ENCODE measurements at regions not wholly inside any gene's neighbourhood (a gene's known extent, or its start where the extent isn't known, plus 50 kb on each side); places are given as distances from the start of the nearest gene placed in this dataset.

- no peak for DNase-seq (ENCODE audit: low read depth, low spot score)
These were observed 656.2 kb upstream of the CHAC2 start for GRCh38 chr2:53111406-53111805.

- no peak for DNase-seq (ENCODE audit: low read depth, low spot score)
These were observed 656.6 kb upstream of the CHAC2 start for GRCh38 chr2:53111004-53111403.

- no peak for DNase-seq (ENCODE audit: low read depth, low spot score)
These were observed 659.4 kb upstream of the CHAC2 start for GRCh38 chr2:53108246-53108645.

GRCh38 chr2:53104263-53104662, 663.3 kb upstream of the CHAC2 start:
- DNase-seq (ENCODE audit: low read depth, low spot score) = no peak

GRCh38 chr2:53103679-53104078, 663.9 kb upstream of the CHAC2 start:
- DNase-seq (ENCODE audit: low read depth, low spot score) = no peak

- no peak for DNase-seq (ENCODE audit: low read depth, low spot score)
These were observed 668.9 kb upstream of the CHAC2 start for GRCh38 chr2:53098696-53099078.

- no peak for DNase-seq (ENCODE audit: low read depth, low spot score)
These were observed 671.3 kb upstream of the CHAC2 start for GRCh38 chr2:53096351-53096750.

GRCh38 chr2:53095664-53096063, 671.9 kb upstream of the CHAC2 start:
- DNase-seq (ENCODE audit: low read depth, low spot score) = no peak

GRCh38 chr2:53095227-53095626, 672.4 kb upstream of the CHAC2 start:
- no peak for DNase-seq (ENCODE audit: low read depth, low spot score)

- DNase-seq (ENCODE audit: low read depth, low spot score) = no peak
These were observed 674.2 kb upstream of the CHAC2 start for GRCh38 chr2:53093355-53093754.

GRCh38 chr2:53091183-53091582, 676.4 kb upstream of the CHAC2 start:
- no peak for DNase-seq (ENCODE audit: low read depth, low spot score)

GRCh38 chr2:53087874-53088461, 679.6 kb upstream of the CHAC2 start:
- DNase-seq (ENCODE audit: low read depth, low spot score) = no peak

- no peak for DNase-seq (ENCODE audit: low read depth, low spot score)
These were observed 680.2 kb upstream of the CHAC2 start for GRCh38 chr2:53087262-53087873.

GRCh38 chr2:53077413-53077812, 690.2 kb upstream of the CHAC2 start:
- no peak for DNase-seq (ENCODE audit: low read depth, low spot score)

- no peak for DNase-seq (ENCODE audit: low read depth, low spot score)
These were observed 691.8 kb upstream of the CHAC2 start for GRCh38 chr2:53075760-53076159.

GRCh38 chr2:53067533-53067932, 700.1 kb upstream of the CHAC2 start:
- no peak for DNase-seq (ENCODE audit: low read depth, low spot score)

- no peak for DNase-seq (ENCODE audit: low read depth, low spot score)
These were observed 700.5 kb upstream of the CHAC2 start for GRCh38 chr2:53067056-53067455.

- no peak for DNase-seq (ENCODE audit: low read depth, low spot score)
These were observed 703.5 kb upstream of the CHAC2 start for GRCh38 chr2:53064154-53064553.

GRCh38 chr2:53058526-53058925, 709.1 kb upstream of the CHAC2 start:
- DNase-seq (ENCODE audit: low read depth, low spot score) = no peak

- no peak for DNase-seq (ENCODE audit: low read depth, low spot score)
These were observed 713.7 kb upstream of the CHAC2 start for GRCh38 chr2:53053937-53054336.

GRCh38 chr2:53051157-53051556, 716.4 kb upstream of the CHAC2 start:
- DNase-seq (ENCODE audit: low read depth, low spot score) = no peak

GRCh38 chr2:53040536-53041229, 726.9 kb upstream of the CHAC2 start:
- no peak for DNase-seq (ENCODE audit: low read depth, low spot score)

- DNase-seq (ENCODE audit: low read depth, low spot score) = no peak
These were observed 731.4 kb upstream of the CHAC2 start for GRCh38 chr2:53036196-53036595.
